ENCODE measurements at regions not wholly inside any gene's neighbourhood (a gene's known extent, or its start where the extent isn't known, plus 50 kb on each side); places are given as distances from the start of the nearest gene placed in this dataset.

DNA sequence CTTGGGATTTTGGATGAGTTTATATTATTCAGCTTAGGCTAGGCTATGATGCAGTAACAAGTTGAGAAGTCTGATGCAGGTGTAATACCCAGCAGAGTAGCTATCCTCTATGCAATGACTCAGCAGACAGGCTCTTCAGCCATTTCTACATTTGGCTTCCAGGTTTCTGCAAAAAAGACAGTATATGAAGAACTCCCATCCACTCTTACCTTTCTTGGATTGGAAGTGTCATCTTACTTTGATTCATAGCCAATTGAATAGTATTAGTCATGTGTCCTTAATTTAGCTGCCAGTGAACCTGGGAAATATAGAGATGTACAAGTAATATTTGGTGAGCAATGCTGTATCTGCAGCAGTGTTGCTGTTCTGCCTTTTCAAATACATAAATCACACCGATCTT lies 127.8 kb upstream of the NPSR1 start:
- Histone ChIP-seq H2BK120ac (replicated peaks; ENCODE audit: low read depth, low read length) (no peak overlapping the region), H2BK15ac (ENCODE audit: low read length) (no peak overlapping the region), H3K4me1 (replicated peaks in 1 of 4; ENCODE audit: control insufficient read depth in 3 of 4, insufficient read depth in 4 of 4, low read length in 3 of 4) (no peaks in the 10 kb centered on the region), H2BK12ac (ENCODE audit: low read depth, low read length) (no peak overlapping the region), H4K20me1 (replicated peaks in 1 of 2; ENCODE audit: control insufficient read depth in 1 of 2, insufficient read depth in 2 of 2, low read length in 2 of 2) (no peaks in the 10 kb centered on the region), H3K4me2 (ENCODE audit: insufficient read depth in 1 of 2, low read depth in 2 of 2, low read length in 2 of 2) (no peak overlapping the region), H3K4me3 (ENCODE audit: extremely low read depth in 1 of 4, insufficient read depth in 2 of 4, low read depth in 3 of 4, low read length in 4 of 4) (no peak overlapping the region), H3K23ac (ENCODE audit: insufficient read length) (no peak overlapping the region), H4K8ac (ENCODE audit: extremely low read depth, insufficient read depth, low read length) (no peak overlapping the region), H3K14ac (ENCODE audit: insufficient read length) (no peak overlapping the region), H3K18ac (ENCODE audit: extremely low read depth, low read length) (no peak overlapping the region), H3K36me3 (ENCODE audit: control insufficient read depth in 2 of 4, insufficient read depth in 4 of 4, low read length in 3 of 4) (no peaks in the 10 kb centered on the region), H3K56ac (replicated peaks; ENCODE audit: insufficient read length, low read depth, low read length) (no peak overlapping the region), H3K4ac (replicated peaks; ENCODE audit: insufficient read length, low read depth, low read length) (no peak overlapping the region), H3K23me2 (ENCODE audit: low read depth, low read length) (no peaks in the 10 kb centered on the region), H3K9ac (replicated peaks in 1 of 4; ENCODE audit: extremely low read depth in 1 of 4, low read depth in 3 of 4, low read length in 3 of 4) (no peak overlapping the region), H3K9me3 (ENCODE audit: insufficient read depth in 2 of 2, low read depth in 1 of 2, low read length in 1 of 2) (no peaks in the 10 kb centered on the region), H3K27me3 (replicated peaks in 1 of 4; ENCODE audit: control insufficient read depth in 3 of 4, extremely low read depth in 1 of 4, insufficient read depth in 3 of 4, low read length in 3 of 4) (no peaks in the 10 kb centered on the region), H2AFZ (ENCODE audit: low read length) (no peak overlapping the region), H2BK20ac (ENCODE audit: low read length) (no peak overlapping the region), H4K91ac (replicated peaks; ENCODE audit: insufficient read length, low read length) (no peak overlapping the region), H2AK5ac (ENCODE audit: low read depth, low read length) (no peak overlapping the region), H4K5ac (ENCODE audit: insufficient read length, low read depth, low read length) (no peak overlapping the region), H2BK5ac (ENCODE audit: low read depth, low read length) (no peak overlapping the region), H3K27ac (ENCODE audit: low read depth, low read length) (no peak overlapping the region), H3K79me1 (ENCODE audit: low read depth, low read length) (no peaks in the 10 kb centered on the region), H3K79me2 (ENCODE audit: control insufficient read depth in 1 of 2, insufficient read depth in 2 of 2, low read length in 2 of 2) (no peaks in the 10 kb centered on the region)
- DNase-seq (ENCODE audit: low read depth in 1 of 2, low spot score in 2 of 2), result no peak
- ChIA-PET CTCF (ENCODE audit: partially characterized antibody) (no interaction called here), POLR2A (ENCODE audit: partially characterized antibody) (no interaction called here)
- 86% methylated on average over 1 of the region's 1 CpG; no CpG with 5 or more reads in 1 of the 2 experiments for WGBS, 2 experiments (ENCODE audit: extremely low coverage in 1 of 2, insufficient coverage in 1 of 2, insufficient read length in 1 of 2, insufficient replicate concordance in 2 of 2, low coverage in 1 of 2, low lambda C conversion rate in 2 of 2, missing lambda C conversion rate in 1 of 2)
- no peak for FAIRE-seq
- TF ChIP-seq, protein P1, sequence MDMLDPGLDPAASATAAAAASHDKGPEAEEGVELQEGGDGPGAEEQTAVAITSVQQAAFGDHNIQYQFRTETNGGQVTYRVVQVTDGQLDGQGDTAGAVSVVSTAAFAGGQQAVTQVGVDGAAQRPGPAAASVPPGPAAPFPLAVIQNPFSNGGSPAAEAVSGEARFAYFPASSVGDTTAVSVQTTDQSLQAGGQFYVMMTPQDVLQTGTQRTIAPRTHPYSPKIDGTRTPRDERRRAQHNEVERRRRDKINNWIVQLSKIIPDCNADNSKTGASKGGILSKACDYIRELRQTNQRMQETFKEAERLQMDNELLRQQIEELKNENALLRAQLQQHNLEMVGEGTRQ (IDR thresholded peaks at IDR 0.05; ENCODE audit: low read length), result no peak
- TF ChIP-seq CBX5 (IDR thresholded peaks at IDR 0.05; ENCODE audit: low read depth, low read length), result no peak
- no peak for TF ChIP-seq TAF7 (optimal IDR thresholded peaks at IDR 0.05; ENCODE audit: borderline replicate concordance, low read depth, low read length)
- TF ChIP-seq SP2 (IDR thresholded peaks at IDR 0.05; ENCODE audit: low read length), result no peak

Data from H1 (cell line).